Stimulated activated naive B cell treated with anti-CD40 and anti-IgM and Interleukin-4, amounts not matched to agents 10 μg/mL and 1 μg/mL and 100 μg/mL, for 72 hours (primary cell): ENCODE measurements at regions not wholly inside any gene's neighbourhood (a gene's known extent, or its start where the extent isn't known, plus 50 kb on each side); places are given as distances from the start of the nearest gene placed in this dataset.
"Not testable (repeated sequence)": the region's sequence is repeated elsewhere in the genome, so short reads cannot be mapped to it uniquely, and the experiment has no call there.

ENCODE experiments used
- ATAC-seq, 2 donors: fragments of 150-1000 bp; cut with Tn5 transposase; replicated peaks; 2 replicates each; pipeline ENCODE4 v1.10.0; 2021; ENCODE audit warnings: moderate library complexity in 1 of 2
- DNase-seq: peaks from one replicate; pipeline ENCODE4 v3.0.0; 2021
- H3K27ac Mint-ChIP-seq: one replicate; pipeline ENCODE4 v1.8.0; 2022; ENCODE audit warnings: mild to moderate bottlenecking, mixed read lengths
- H3K27me3 Mint-ChIP-seq, 2 donors: one replicate each; pipeline ENCODE4 v1.8.0; 2022; ENCODE audit warnings: mixed read lengths in 2 of 2
- H3K36me3 Mint-ChIP-seq, 2 donors: one replicate each; pipeline ENCODE4 v1.8.0; 2022; ENCODE audit warnings: mixed read lengths in 2 of 2, mild to moderate bottlenecking in 1 of 2
- H3K4me1 Mint-ChIP-seq, 2 donors: one replicate each; pipeline ENCODE4 v1.8.0; 2022; ENCODE audit warnings: mixed read lengths in 2 of 2, mild to moderate bottlenecking in 1 of 2
- H3K4me3 Mint-ChIP-seq, 2 donors: one replicate each; pipeline ENCODE4 v1.8.0; 2022; ENCODE audit warnings: mild to moderate bottlenecking in 2 of 2, mixed read lengths in 2 of 2, moderate library complexity in 1 of 2
- H3K9me3 Mint-ChIP-seq, 2 donors: one replicate each; pipeline ENCODE4 v1.8.0; 2022; ENCODE audit warnings: mixed read lengths in 2 of 2, mild to moderate bottlenecking in 1 of 2

GRCh38 chr14:89708982-89709625 lies 245.4 kb downstream of the EFCAB11 start:
- DNase-seq (no peak), ATAC-seq (no peak)
- Mint-ChIP-seq H3K27ac (peak overlapping the region; percentile 7), H3K27me3 (no peaks in the 10 kb centered on the region), H3K4me1 (peaks cover 17 to 30% of the 10 kb centered on the region in 2 donors), H3K4me3 (no peak overlapping the region), H3K9me3 (peaks cover 8 to 14% of the 10 kb centered on the region in 2 donors), H3K36me3 (peaks cover 6 to 8% of the 10 kb centered on the region in 2 donors)

GRCh38 chr14:89707086-89707485 lies 247.4 kb downstream of the EFCAB11 start:
- Mint-ChIP-seq H3K4me1 (peaks cover 27 to 45% of the 10 kb centered on the region in 2 donors), H3K27me3 (no peaks in the 10 kb centered on the region), H3K9me3 (peaks cover 10 to 12% of the 10 kb centered on the region in 2 donors), H3K36me3 (peaks cover 4 to 10% of the 10 kb centered on the region in 2 donors), H3K27ac (peak overlapping the region; percentile 37), H3K4me3 (no peak overlapping the region)
- ATAC-seq (peak; percentile 96 to 97), DNase-seq (no peak)

GRCh38 chr14:89702876-89703200 lies 251.7 kb downstream of the EFCAB11 start:
- H3K36me3 Mint-ChIP-seq: peaks cover 4 to 6% of the 10 kb centered on the region in 2 donors
- H3K27me3 Mint-ChIP-seq: no peaks in the 10 kb centered on the region
- DNase-seq (no peak), ATAC-seq (no peak)
- peaks cover 7% of the 10 kb centered on the region in 2 donors for H3K9me3 Mint-ChIP-seq
- H3K27ac Mint-ChIP-seq: peak overlapping the region; percentile 56
- H3K4me3 Mint-ChIP-seq: no peak overlapping the region
- peaks cover 30 to 41% of the 10 kb centered on the region in 2 donors for H3K4me1 Mint-ChIP-seq

- Mint-ChIP-seq H3K9me3 (peaks cover 7 to 9% of the 10 kb centered on the region in 2 donors), H3K27ac (peak overlapping the region; percentile 94), H3K36me3 (peaks cover 4 to 8% of the 10 kb centered on the region in 2 donors), H3K27me3 (no peaks in the 10 kb centered on the region), H3K4me3 (peak overlapping the region; percentile 79 to 81), H3K4me1 (peaks cover 28 to 43% of the 10 kb centered on the region in 2 donors)
- DNase-seq (no peak), ATAC-seq (no peak)
These were observed 252.3 kb downstream of the EFCAB11 start for GRCh38 chr14:89702073-89702875.

- peak; percentile 73 for DNase-seq
- Mint-ChIP-seq H3K27me3 (no peaks in the 10 kb centered on the region), H3K36me3 (peaks cover 4 to 8% of the 10 kb centered on the region in 2 donors), H3K4me1 (peaks cover 21 to 34% of the 10 kb centered on the region in 2 donors), H3K9me3 (peaks cover 7 to 9% of the 10 kb centered on the region in 2 donors), H3K4me3 (peak overlapping the region; percentile 79 to 81), H3K27ac (peak overlapping the region; percentile 94)
- ATAC-seq: peak; percentile 91 to 93
These were observed 253.1 kb downstream of the EFCAB11 start for GRCh38 chr14:89701211-89702043.

GRCh38 chr14:89700801-89701200 lies 253.7 kb downstream of the EFCAB11 start:
- ATAC-seq (no peak), DNase-seq (no peak)
- peaks cover 16 to 28% of the 10 kb centered on the region in 2 donors for H3K4me1 Mint-ChIP-seq
- H3K4me3 Mint-ChIP-seq: peak overlapping the region; percentile 62 to 66
- no peak overlapping the region for H3K27ac Mint-ChIP-seq
- peaks cover 7 to 9% of the 10 kb centered on the region in 2 donors for H3K9me3 Mint-ChIP-seq
- no peaks in the 10 kb centered on the region for H3K27me3 Mint-ChIP-seq
- peaks cover 4 to 8% of the 10 kb centered on the region in 2 donors for H3K36me3 Mint-ChIP-seq

GRCh38 chr14:89699071-89699470 lies 255.5 kb downstream of the EFCAB11 start:
- no peak overlapping the region for H3K27ac Mint-ChIP-seq
- peaks cover 7 to 9% of the 10 kb centered on the region in 2 donors for H3K9me3 Mint-ChIP-seq
- peaks cover 4 to 8% of the 10 kb centered on the region in 2 donors for H3K36me3 Mint-ChIP-seq
- no peak for ATAC-seq
- H3K4me1 Mint-ChIP-seq: peaks cover 16 to 27% of the 10 kb centered on the region in 2 donors
- no peak overlapping the region for H3K4me3 Mint-ChIP-seq
- no peak for DNase-seq
- no peaks in the 10 kb centered on the region for H3K27me3 Mint-ChIP-seq

GRCh38 chr14:89697281-89698060 lies 257.1 kb downstream of the EFCAB11 start:
- DNase-seq (no peak), ATAC-seq (no peak)
- no peaks in the 10 kb centered on the region for H3K27me3 Mint-ChIP-seq
- H3K36me3 Mint-ChIP-seq: peaks cover 0 to 3% of the 10 kb centered on the region in 2 donors
- peaks cover 7 to 15% of the 10 kb centered on the region in 2 donors for H3K4me1 Mint-ChIP-seq
- H3K4me3 Mint-ChIP-seq: no peak overlapping the region
- H3K27ac Mint-ChIP-seq: no peak overlapping the region
- H3K9me3 Mint-ChIP-seq: peaks cover 0 to 2% of the 10 kb centered on the region in 2 donors

GRCh38 chr14:89695846-89696245 lies 258.7 kb downstream of the EFCAB11 start:
- no peak for DNase-seq
- no peaks in the 10 kb centered on the region for H3K27me3 Mint-ChIP-seq
- peaks cover 0 to 2% of the 10 kb centered on the region in 2 donors for H3K9me3 Mint-ChIP-seq
- peaks cover 4 to 9% of the 10 kb centered on the region in 2 donors for H3K4me1 Mint-ChIP-seq
- no peak overlapping the region for H3K27ac Mint-ChIP-seq
- H3K36me3 Mint-ChIP-seq: peaks cover 0 to 3% of the 10 kb centered on the region in 2 donors
- H3K4me3 Mint-ChIP-seq: no peak overlapping the region
- no peak for ATAC-seq

- ATAC-seq (no peak), DNase-seq (no peak)
- peaks cover 2 to 6% of the 10 kb centered on the region in 2 donors for H3K4me1 Mint-ChIP-seq
- H3K9me3 Mint-ChIP-seq: peaks cover 10 to 14% of the 10 kb centered on the region in 2 donors
- H3K4me3 Mint-ChIP-seq: no peak overlapping the region
- H3K27me3 Mint-ChIP-seq: no peaks in the 10 kb centered on the region
- no peak overlapping the region for H3K27ac Mint-ChIP-seq
- peaks cover 8 to 15% of the 10 kb centered on the region in 2 donors for H3K36me3 Mint-ChIP-seq
These were observed 264.4 kb downstream of the EFCAB11 start for GRCh38 chr14:89690139-89690538.

- not testable (repeated sequence) for H3K4me1 Mint-ChIP-seq, ATAC-seq, H3K27me3 Mint-ChIP-seq, DNase-seq, H3K27ac Mint-ChIP-seq, H3K4me3 Mint-ChIP-seq
- peaks cover 8 to 17% of the 10 kb centered on the region in 2 donors for H3K36me3 Mint-ChIP-seq
- peaks cover 10 to 16% of the 10 kb centered on the region in 2 donors for H3K9me3 Mint-ChIP-seq
These were observed 264.8 kb downstream of the EFCAB11 start for GRCh38 chr14:89689711-89690110.

GRCh38 chr14:89688507-89689211 lies 265.9 kb downstream of the EFCAB11 start:
- H3K36me3 Mint-ChIP-seq: peaks cover 10 to 19% of the 10 kb centered on the region in 2 donors
- H3K4me1 Mint-ChIP-seq: peaks cover 2 to 6% of the 10 kb centered on the region in 2 donors
- no peaks in the 10 kb centered on the region for H3K27me3 Mint-ChIP-seq
- H3K27ac Mint-ChIP-seq: no peak overlapping the region
- DNase-seq: no peak
- no peak for ATAC-seq
- H3K4me3 Mint-ChIP-seq: no peak overlapping the region
- H3K9me3 Mint-ChIP-seq: peaks cover 13 to 17% of the 10 kb centered on the region in 2 donors

- Mint-ChIP-seq H3K36me3 (peaks cover 10 to 22% of the 10 kb centered on the region in 2 donors), H3K4me1 (peaks cover 11 to 16% of the 10 kb centered on the region in 2 donors), H3K9me3 (peaks cover 13 to 17% of the 10 kb centered on the region in 2 donors)
- not testable (repeated sequence) for H3K27me3 Mint-ChIP-seq, ATAC-seq, H3K4me3 Mint-ChIP-seq, H3K27ac Mint-ChIP-seq, DNase-seq
These were observed 267.4 kb downstream of the EFCAB11 start for GRCh38 chr14:89687129-89687528.
